Daoy (cell line): ENCODE measurements at regions not wholly inside any gene's neighbourhood (a gene's known extent, or its start where the extent isn't known, plus 50 kb on each side); places are given as distances from the start of the nearest gene placed in this dataset.
"Not testable (repeated sequence)": the region's sequence is repeated elsewhere in the genome, so short reads cannot be mapped to it uniquely, and the experiment has no call there.

Source experiments
- DNase-seq: peaks from one replicate; pipeline ENCODE4 v3.0.0-alpha.2; 2015; ENCODE audit warnings: low read depth

GRCh38 chr15:95075792-95076677 is 844.7 kb downstream of the MCTP2 start:
- DNase-seq, result no peak

DNA sequence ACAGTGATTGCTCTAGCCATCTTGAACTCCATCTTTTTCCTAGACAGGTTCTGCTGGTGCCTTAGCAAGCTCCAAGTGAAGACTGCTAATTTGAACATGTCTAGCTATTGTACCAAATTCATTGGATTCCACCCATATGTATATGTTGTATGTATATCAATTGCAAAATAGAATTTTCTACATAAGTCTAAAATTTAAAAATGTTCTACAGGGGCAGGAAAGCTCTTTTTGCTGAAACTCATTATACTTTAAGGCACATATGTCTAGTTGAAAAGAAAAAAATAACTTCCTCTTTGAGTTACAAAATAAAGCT is 845.3 kb downstream of the MCTP2 start:
- DNase-seq, result no peak

DNA sequence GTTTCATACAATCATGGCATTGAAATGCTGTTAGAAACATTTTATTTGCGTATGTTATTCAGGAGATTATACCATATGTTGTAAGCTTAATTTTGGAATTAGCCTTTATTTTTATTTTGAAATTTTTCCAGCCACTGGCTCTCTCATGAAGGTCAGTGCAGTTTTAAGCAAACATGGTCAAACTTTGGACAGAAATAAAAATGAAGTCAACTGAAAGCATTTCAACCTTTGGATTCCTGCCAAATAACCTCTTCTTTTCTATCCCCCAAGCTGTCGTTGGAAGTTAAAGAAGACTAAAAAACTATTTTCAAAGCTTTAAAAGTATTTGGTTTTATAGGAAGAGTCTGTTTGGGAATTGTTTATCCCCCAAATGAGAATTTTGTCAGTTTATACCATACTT is 846.6 kb downstream of the MCTP2 start:
- DNase-seq, result no peak

DNA sequence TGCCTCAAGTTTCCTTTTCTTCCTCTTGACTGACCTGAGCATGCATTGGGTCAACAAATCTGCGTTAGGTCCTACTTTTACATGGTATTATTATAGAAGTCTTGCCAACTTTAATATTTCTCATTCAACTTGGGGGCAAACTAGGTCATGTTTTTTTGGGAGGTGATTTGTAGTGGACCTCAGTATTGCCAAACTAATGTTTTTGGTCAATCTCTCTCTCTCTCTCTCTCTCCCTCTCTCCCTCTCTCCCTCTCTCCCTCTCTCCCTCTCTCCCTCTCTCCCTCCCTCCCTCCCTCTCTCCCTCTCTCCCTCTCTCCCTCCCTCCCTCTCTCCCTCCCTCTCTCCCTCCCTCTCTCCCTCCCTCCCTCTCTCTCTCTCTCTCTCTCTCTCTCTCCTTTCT is 848.9 kb downstream of the MCTP2 start:
- DNase-seq, result not testable (repeated sequence)

GRCh38 chr15:95085056-95085455 is 853.7 kb downstream of the MCTP2 start:
- no peak for DNase-seq

- DNase-seq, result peak; percentile 65
Observed at GRCh38 chr15:95086531-95087252, 855.3 kb downstream of the MCTP2 start.

GRCh38 chr15:95087253-95087609 is 855.9 kb downstream of the MCTP2 start:
- DNase-seq, result no peak

GRCh38 chr15:95091444-95091843 is 860.1 kb downstream of the MCTP2 start:
- DNase-seq, result no peak

GRCh38 chr15:95095250-95095649 is 863.9 kb downstream of the MCTP2 start:
- no peak for DNase-seq

GRCh38 chr15:95096651-95097050 is 865.3 kb downstream of the MCTP2 start:
- DNase-seq, result no peak

DNA sequence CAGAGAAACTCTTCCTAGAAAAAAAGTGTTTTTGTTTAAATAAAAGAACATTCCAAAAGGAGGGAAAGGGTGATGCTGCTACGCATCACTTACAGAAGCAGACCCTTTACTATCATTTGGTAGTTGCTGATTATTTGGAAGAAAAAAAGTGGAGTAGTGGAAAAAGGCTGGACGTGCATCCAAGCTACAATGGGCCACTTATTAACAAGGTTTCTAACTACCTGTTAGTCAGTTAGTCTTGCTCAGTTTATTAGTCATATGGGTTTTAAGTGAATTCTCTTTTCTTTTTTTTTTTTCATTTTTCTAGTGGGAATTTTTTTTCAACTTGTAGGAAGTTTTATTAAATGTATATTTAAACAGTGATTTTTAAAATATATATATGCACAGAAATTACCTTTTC is 866.0 kb downstream of the MCTP2 start:
- DNase-seq, result no peak

- peak; percentile 38 for DNase-seq
Observed at GRCh38 chr15:95105229-95105628, 873.9 kb downstream of the MCTP2 start.

- DNase-seq, result no peak
Observed at GRCh38 chr15:95106801-95107200, 875.4 kb downstream of the MCTP2 start.

- no peak for DNase-seq
Observed at GRCh38 chr15:95108673-95109072, 877.3 kb downstream of the MCTP2 start.

DNA sequence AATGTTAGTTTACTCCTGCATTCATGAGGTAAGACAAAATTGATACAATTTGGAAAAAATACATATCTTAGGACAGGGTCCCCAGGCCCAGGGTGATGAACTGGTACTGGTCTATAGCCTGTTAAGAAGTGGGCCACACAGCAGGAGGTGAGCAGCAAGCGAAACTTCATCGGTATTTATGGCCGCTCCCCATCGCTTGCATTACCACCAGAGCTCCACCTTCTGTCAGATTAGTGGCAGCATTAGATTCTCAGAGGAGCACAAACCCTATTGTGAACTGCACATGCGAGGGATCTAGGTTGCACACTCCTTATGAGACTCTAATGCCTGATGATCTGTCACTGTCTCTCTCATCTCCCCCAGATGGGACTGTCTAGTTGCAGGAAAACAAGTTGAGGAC is 880.6 kb downstream of the MCTP2 start:
- no peak for DNase-seq

GRCh38 chr15:95113041-95113440 is 881.7 kb downstream of the MCTP2 start:
- no peak for DNase-seq

DNA sequence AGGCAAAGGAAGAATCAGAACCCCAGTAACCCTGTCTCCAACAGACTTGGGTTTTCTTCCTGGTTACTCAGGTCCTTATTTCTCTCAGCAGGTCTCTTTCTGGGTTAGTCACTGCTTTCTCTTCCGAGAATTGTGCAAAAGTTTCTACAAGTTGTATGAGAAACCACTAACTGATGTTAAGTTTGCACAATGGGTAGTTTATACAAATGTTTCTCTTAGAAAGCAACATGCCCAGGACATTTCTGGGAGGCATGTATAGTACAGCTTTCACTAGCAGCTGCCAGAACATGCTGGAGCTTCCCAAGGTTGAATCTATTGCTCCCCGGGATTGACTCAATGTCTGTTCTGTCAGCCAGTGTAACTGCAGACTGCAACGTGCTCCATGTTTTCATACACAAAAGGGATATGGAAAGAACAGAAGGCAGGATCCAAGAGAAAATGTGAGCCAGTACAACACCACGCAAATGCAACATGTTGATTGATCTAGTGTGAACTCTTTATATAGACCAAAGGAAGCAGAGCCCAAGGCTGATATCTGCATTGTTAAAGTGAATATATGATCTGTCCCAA is 887.8 kb downstream of the MCTP2 start:
- DNase-seq, result no peak

GRCh38 chr15:95120595-95120994 is 889.2 kb downstream of the MCTP2 start:
- no peak for DNase-seq

- no peak for DNase-seq
Observed at GRCh38 chr15:95121191-95121590, 889.8 kb downstream of the MCTP2 start.

DNA sequence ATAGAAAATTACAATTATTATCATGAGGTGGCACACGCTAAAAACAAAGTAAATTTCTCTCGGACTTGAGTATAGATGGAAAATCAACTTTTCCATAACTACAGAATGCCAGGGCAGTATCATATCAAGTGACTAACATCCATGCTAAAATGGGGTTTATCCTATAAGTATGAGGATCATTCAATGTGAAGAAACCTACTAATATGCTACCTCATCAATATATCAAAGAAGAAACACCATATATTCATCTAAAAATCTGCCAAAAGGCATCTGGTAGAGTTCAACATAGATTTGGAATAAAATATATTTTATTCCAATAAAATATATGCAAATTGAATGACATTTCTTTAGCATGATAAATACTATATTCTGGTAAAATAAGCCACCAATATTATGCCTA is 894.4 kb downstream of the MCTP2 start:
- DNase-seq, result no peak

- DNase-seq, result no peak
Observed at GRCh38 chr15:95127356-95127755, 896.0 kb downstream of the MCTP2 start.

DNA sequence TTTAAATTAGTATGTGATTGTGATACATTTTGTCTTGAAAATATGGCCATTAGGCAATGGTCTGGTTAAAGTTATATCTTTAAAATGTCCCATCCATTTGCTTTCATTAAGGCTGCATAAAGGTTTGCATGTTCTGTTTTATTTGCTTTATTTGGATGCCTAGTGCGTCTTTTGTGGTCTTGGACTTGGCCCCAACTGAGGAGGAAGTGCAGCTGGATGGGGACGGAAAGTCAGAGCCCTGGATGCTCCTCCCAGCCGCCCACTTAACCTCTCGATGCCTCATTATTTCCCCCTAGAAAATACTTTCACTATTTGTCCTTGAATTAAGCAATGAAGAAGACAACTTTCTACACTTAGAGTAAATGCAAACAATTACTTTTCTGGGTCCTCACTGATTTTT is 898.2 kb downstream of the MCTP2 start:
- DNase-seq, result peak; percentile 4

DNA sequence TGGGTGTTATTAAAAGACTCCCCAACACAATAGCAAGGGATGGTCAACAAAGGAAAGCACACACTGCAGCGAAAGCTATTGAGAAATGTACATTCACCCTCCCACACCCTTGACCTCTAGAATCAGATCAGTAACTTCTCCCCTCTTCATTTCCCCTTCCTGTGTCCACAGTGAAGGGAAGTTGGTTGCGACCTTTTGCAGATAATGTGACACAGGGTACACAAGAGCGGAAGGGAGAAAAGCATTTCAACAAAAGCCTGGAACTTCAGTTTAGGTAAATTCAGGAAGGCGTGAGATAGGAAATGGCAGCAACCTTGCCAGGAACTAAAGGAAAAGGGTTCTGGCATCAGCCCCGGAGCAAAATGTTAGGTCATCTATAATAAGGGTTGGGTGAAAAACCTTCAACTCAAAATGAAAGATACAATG is 899.8 kb downstream of the MCTP2 start:
- DNase-seq, result no peak
